Activated CD8-positive, alpha-beta T cell treated with anti-CD3 and anti-CD28 coated beads for 36 hours (primary cell): ENCODE measurements at regions not wholly inside any gene's neighbourhood (a gene's known extent, or its start where the extent isn't known, plus 50 kb on each side); places are given as distances from the start of the nearest gene placed in this dataset.

ENCODE experiments used
- ATAC-seq: fragments of 200-7000 bp; cut with Tn5 transposase; one replicate; pipeline ENCODE4 v1.10.0; 2021; ENCODE audit warnings: mild to moderate bottlenecking, moderate library complexity
- CTCF ChIA-PET: fragments of 350-600 bp; sonication (Branson Sonifier 250); formaldehyde crosslinking; loops from one replicate; lab custom pipeline; 2021; ENCODE audit warnings: antibody characterized with exemption; lab: Charles Lee
- POLR2A ChIA-PET: fragments of 350-600 bp; sonication (Branson Sonifier 250); formaldehyde crosslinking; loops from one replicate; lab custom pipeline; 2021; ENCODE audit warnings: antibody characterized with exemption; lab: Charles Lee
- DNase-seq: peaks from one replicate; pipeline ENCODE4 v3.0.0-alpha.2; 2020
- H3K27ac Mint-ChIP-seq: one replicate; pipeline ENCODE4 v1.8.0; 2021; ENCODE audit warnings: mild to moderate bottlenecking, mixed read lengths
- H3K27me3 Mint-ChIP-seq: one replicate; pipeline ENCODE4 v1.8.0; 2021; ENCODE audit warnings: mixed read lengths
- H3K36me3 Mint-ChIP-seq: one replicate; pipeline ENCODE4 v1.8.0; 2021; ENCODE audit warnings: low read depth, mixed read lengths
- H3K4me1 Mint-ChIP-seq: one replicate; pipeline ENCODE4 v1.8.0; 2021; ENCODE audit warnings: low read depth, mixed read lengths
- H3K4me3 Mint-ChIP-seq: one replicate; pipeline ENCODE4 v1.8.0; 2021; ENCODE audit warnings: mild to moderate bottlenecking, moderate library complexity, mixed read lengths
- H3K9me3 Mint-ChIP-seq: one replicate; pipeline ENCODE4 v1.8.0; 2021; ENCODE audit warnings: mixed read lengths
- intact Hi-C: fragments of 100-400 bp; cut with micrococcal nuclease; formaldehyde crosslinking; loops from one replicate; pipeline ENCODE4 v1.10.0; 2022
- TF ChIP-seq, protein P1 (sequence below): fragments of 200-600 bp; IDR thresholded peaks from one replicate; pipeline ENCODE4 v1.8.0; 2022; ENCODE audit warnings: antibody characterized with exemption, mild to moderate bottlenecking

- no peak for ATAC-seq
- H3K4me1 Mint-ChIP-seq: no peaks in the 10 kb centered on the region
- peaks cover 8% of the 10 kb centered on the region for H3K9me3 Mint-ChIP-seq
- no peak for DNase-seq
- ChIA-PET CTCF (no interaction called here), POLR2A (no interaction called here)
- TF ChIP-seq, protein P1, sequence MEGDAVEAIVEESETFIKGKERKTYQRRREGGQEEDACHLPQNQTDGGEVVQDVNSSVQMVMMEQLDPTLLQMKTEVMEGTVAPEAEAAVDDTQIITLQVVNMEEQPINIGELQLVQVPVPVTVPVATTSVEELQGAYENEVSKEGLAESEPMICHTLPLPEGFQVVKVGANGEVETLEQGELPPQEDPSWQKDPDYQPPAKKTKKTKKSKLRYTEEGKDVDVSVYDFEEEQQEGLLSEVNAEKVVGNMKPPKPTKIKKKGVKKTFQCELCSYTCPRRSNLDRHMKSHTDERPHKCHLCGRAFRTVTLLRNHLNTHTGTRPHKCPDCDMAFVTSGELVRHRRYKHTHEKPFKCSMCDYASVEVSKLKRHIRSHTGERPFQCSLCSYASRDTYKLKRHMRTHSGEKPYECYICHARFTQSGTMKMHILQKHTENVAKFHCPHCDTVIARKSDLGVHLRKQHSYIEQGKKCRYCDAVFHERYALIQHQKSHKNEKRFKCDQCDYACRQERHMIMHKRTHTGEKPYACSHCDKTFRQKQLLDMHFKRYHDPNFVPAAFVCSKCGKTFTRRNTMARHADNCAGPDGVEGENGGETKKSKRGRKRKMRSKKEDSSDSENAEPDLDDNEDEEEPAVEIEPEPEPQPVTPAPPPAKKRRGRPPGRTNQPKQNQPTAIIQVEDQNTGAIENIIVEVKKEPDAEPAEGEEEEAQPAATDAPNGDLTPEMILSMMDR: no peak
- peaks cover 1% of the 10 kb centered on the region for H3K27me3 Mint-ChIP-seq
- no peak overlapping the region for H3K27ac Mint-ChIP-seq
- no peaks in the 10 kb centered on the region for H3K36me3 Mint-ChIP-seq
- H3K4me3 Mint-ChIP-seq: no peak overlapping the region
- intact Hi-C loops: no loop called here
Observed at GRCh38 chrX:1821846-1822245, 207.0 kb downstream of the ASMT start.

- CTCF ChIA-PET: no interaction called here
- H3K27ac Mint-ChIP-seq: no peak overlapping the region
Observed at GRCh38 chrX:1824855-1825254, 210.0 kb downstream of the ASMT start.

GRCh38 chrX:1833656-1834360 lies 218.9 kb downstream of the ASMT start:
- intact Hi-C loops: no loop called here
- no peaks in the 10 kb centered on the region for H3K4me1 Mint-ChIP-seq
- H3K36me3 Mint-ChIP-seq: no peaks in the 10 kb centered on the region
- POLR2A ChIA-PET: no interaction called here
- TF ChIP-seq, protein P1: no peak
- H3K27ac Mint-ChIP-seq: no peak overlapping the region
- ATAC-seq (no peak), DNase-seq (no peak)
- peaks cover 11% of the 10 kb centered on the region for H3K9me3 Mint-ChIP-seq
- peaks cover 1% of the 10 kb centered on the region for H3K27me3 Mint-ChIP-seq
- H3K4me3 Mint-ChIP-seq: no peak overlapping the region
- CTCF ChIA-PET: no interaction called here

More at GRCh38 chrX:1824855-1825254, 210.0 kb downstream of the ASMT start:
- POLR2A ChIA-PET: no interaction called here
- ATAC-seq (no peak), DNase-seq (no peak)
- intact Hi-C loops: no loop called here
- Mint-ChIP-seq H3K4me3 (no peak overlapping the region), H3K27me3 (peaks cover 1% of the 10 kb centered on the region), H3K9me3 (peaks cover 1% of the 10 kb centered on the region), H3K36me3 (no peaks in the 10 kb centered on the region), H3K4me1 (no peaks in the 10 kb centered on the region)
- TF ChIP-seq, protein P1: no peak

DNA sequence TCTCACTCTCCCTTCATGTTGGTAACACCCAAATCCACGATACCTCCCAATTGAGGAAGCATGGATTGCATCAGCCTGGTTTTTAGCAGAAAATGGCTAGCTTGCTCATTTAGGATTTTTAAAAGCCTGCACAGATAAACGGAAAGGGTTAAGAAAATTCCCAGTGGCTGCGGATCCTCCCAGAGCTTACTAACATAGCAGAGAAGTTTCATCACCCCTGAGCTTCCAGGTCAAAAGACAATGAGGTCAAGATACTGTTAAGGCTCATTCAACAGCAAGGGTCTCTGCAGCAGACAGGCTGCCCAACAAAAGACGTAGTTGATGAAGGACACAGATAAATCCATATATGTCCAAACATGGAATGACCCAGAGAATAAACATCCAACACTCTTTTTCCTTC lies 220.2 kb downstream of the ASMT start:
- intact Hi-C loops: no loop called here
- peaks cover 11% of the 10 kb centered on the region for H3K9me3 Mint-ChIP-seq
- POLR2A ChIA-PET: no interaction called here
- no peaks in the 10 kb centered on the region for H3K36me3 Mint-ChIP-seq
- H3K4me3 Mint-ChIP-seq: no peak overlapping the region
- no peak for ATAC-seq
- no peak overlapping the region for H3K27ac Mint-ChIP-seq
- DNase-seq: no peak
- no peaks in the 10 kb centered on the region for H3K4me1 Mint-ChIP-seq
- H3K27me3 Mint-ChIP-seq: peaks cover 1% of the 10 kb centered on the region
- CTCF ChIA-PET: no interaction called here
- TF ChIP-seq, protein P1: no peak

DNA sequence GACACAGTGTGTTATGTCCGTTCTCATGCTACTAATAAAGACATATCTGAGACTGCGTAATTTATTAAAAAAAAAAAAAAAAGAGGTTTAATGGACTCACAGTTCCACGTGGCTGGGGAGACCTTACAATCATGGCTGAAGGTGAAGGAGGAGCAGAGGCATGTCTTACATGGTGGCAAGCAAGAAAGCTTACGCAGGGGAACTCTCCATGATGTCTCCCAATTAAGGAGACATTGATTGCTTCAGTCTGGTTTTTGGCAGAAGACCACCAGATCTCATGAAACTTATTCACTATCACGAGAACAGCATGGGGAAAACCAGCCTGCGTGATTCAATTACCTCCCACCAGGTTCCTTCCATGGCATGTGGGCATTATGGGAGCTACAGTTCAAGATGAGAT lies 221.8 kb downstream of the ASMT start:
- Mint-ChIP-seq H3K27ac (no peak overlapping the region), H3K4me1 (no peaks in the 10 kb centered on the region), H3K9me3 (peaks cover 11% of the 10 kb centered on the region), H3K36me3 (no peaks in the 10 kb centered on the region), H3K4me3 (no peak overlapping the region), H3K27me3 (no peaks in the 10 kb centered on the region)
- TF ChIP-seq, protein P1: no peak
- intact Hi-C loops: no loop called here
- ChIA-PET CTCF (no interaction called here), POLR2A (no interaction called here)
- no peak for ATAC-seq
- no peak for DNase-seq
